Esophagus muscularis mucosa (tissue), 4 donors: ENCODE measurements at regions not wholly inside any gene's neighbourhood (a gene's known extent, or its start where the extent isn't known, plus 50 kb on each side); places are given as distances from the start of the nearest gene placed in this dataset.

Experiments
- EP300 ChIP-seq: sonication (generic); formaldehyde crosslinking; IDR thresholded peaks from one replicate; pipeline ENCODE4 v1.6.1; 2017; ENCODE audit warnings: antibody characterized with exemption
- POLR2AphosphoS5 ChIP-seq, 2 donors: sonication (generic); formaldehyde crosslinking; IDR thresholded peaks; one replicate each; pipeline ENCODE4 v1.6.1; 2017; ENCODE audit warnings: antibody characterized with exemption in 2 of 2
- TF ChIP-seq, protein P1 (sequence below), 3 experiments: fragments of 200-600 bp in 2 of 3; fragments of 450-650 bp in 1 of 3; sonication (generic) in 2 of 3; IDR thresholded peaks; one replicate each; pipeline ENCODE4 v1.5.1; 2017 to 2019; ENCODE audit warnings: antibody characterized with exemption in 3 of 3, mild to moderate bottlenecking in 2 of 3, moderate library complexity in 1 of 3

DNA sequence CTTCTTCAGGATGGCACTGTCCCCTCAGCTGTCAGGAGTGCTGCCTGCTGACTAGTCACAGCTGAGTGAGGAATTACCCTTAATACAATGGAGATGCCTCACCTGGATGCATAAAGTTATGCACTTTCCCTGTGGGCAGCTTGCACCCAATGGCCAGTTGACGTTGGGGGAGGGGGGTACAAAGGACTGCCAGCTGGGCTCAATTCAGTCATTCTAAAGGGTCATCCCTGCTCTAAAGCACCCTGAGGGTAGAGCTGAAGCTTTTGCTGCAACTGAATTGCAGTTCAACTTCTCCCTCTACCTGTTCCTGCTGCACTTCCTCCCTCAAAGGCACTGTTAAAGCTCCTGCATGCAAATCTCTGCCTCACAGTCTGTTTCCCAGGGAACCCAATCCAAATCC, 147.8 kb upstream of the SESN3 start:
- TF ChIP-seq, protein P1, sequence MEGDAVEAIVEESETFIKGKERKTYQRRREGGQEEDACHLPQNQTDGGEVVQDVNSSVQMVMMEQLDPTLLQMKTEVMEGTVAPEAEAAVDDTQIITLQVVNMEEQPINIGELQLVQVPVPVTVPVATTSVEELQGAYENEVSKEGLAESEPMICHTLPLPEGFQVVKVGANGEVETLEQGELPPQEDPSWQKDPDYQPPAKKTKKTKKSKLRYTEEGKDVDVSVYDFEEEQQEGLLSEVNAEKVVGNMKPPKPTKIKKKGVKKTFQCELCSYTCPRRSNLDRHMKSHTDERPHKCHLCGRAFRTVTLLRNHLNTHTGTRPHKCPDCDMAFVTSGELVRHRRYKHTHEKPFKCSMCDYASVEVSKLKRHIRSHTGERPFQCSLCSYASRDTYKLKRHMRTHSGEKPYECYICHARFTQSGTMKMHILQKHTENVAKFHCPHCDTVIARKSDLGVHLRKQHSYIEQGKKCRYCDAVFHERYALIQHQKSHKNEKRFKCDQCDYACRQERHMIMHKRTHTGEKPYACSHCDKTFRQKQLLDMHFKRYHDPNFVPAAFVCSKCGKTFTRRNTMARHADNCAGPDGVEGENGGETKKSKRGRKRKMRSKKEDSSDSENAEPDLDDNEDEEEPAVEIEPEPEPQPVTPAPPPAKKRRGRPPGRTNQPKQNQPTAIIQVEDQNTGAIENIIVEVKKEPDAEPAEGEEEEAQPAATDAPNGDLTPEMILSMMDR (IDR thresholded peaks at IDR 0.05) = no peak
- TF ChIP-seq EP300 (no peak), POLR2AphosphoS5 (IDR thresholded peaks at IDR 0.05) (no peak)
